22Rv1 (cell line): ENCODE measurements at regions not wholly inside any gene's neighbourhood (a gene's known extent, or its start where the extent isn't known, plus 50 kb on each side); places are given as distances from the start of the nearest gene placed in this dataset.

ENCODE experiments used
- H3K27ac ChIP-seq: fragments of 450-650 bp; 2 replicates; pipeline ENCODE4 v1.5.1; 2017
- CTCF ChIP-seq: fragments of 450-650 bp; IDR thresholded peaks from 2 replicates; pipeline ENCODE4 v1.5.1; 2017; ENCODE audit warnings: mild to moderate bottlenecking
- ZFX ChIP-seq: fragments of 450-650 bp; IDR thresholded peaks from 2 replicates; pipeline ENCODE4 v1.6.1; 2017; ENCODE audit warnings: antibody characterized with exemption, borderline replicate concordance

GRCh38 chr4:13893987-13894386 lies 266.5 kb upstream of the BOD1L1 start:
- H3K27ac ChIP-seq = no peak overlapping the region
- no peak for TF ChIP-seq ZFX
- TF ChIP-seq CTCF = no peak

- no peak overlapping the region for H3K27ac ChIP-seq
Observed at GRCh38 chr4:13900780-13901179, 273.3 kb upstream of the BOD1L1 start.

GRCh38 chr4:13902146-13902545 lies 274.6 kb upstream of the BOD1L1 start:
- TF ChIP-seq CTCF = no peak
- TF ChIP-seq ZFX = no peak
- H3K27ac ChIP-seq = no peak overlapping the region

More at GRCh38 chr4:13900780-13901179, 273.3 kb upstream of the BOD1L1 start:
- no peak for TF ChIP-seq ZFX
- TF ChIP-seq CTCF = no peak

GRCh38 chr4:13903061-13903460 lies 275.5 kb upstream of the BOD1L1 start:
- TF ChIP-seq CTCF (no peak), ZFX (no peak)
- no peak overlapping the region for H3K27ac ChIP-seq

GRCh38 chr4:13903901-13904300 lies 276.4 kb upstream of the BOD1L1 start:
- TF ChIP-seq CTCF = no peak
- TF ChIP-seq ZFX = no peak
- H3K27ac ChIP-seq = no peak overlapping the region

GRCh38 chr4:13905543-13905942 lies 278.0 kb upstream of the BOD1L1 start:
- H3K27ac ChIP-seq = no peak overlapping the region

GRCh38 chr4:13906727-13907126 lies 279.2 kb upstream of the BOD1L1 start:
- TF ChIP-seq ZFX = no peak
- TF ChIP-seq CTCF = no peak
- no peak overlapping the region for H3K27ac ChIP-seq

More at GRCh38 chr4:13905543-13905942, 278.0 kb upstream of the BOD1L1 start:
- TF ChIP-seq ZFX = no peak
- TF ChIP-seq CTCF = no peak
